ENCODE measurements at regions not wholly inside any gene's neighbourhood (a gene's known extent, or its start where the extent isn't known, plus 50 kb on each side); places are given as distances from the start of the nearest gene placed in this dataset.

- TF ChIP-seq EP300 (IDR thresholded peaks at IDR 0.05; ENCODE audit: borderline replicate concordance) = no peak
- TF ChIP-seq TCF12 (IDR thresholded peaks at IDR 0.05; ENCODE audit: low read depth) = no peak
- no peak for TF ChIP-seq TEAD4 (IDR thresholded peaks at IDR 0.05)
Observed at GRCh38 chr4:30495651-30496310, 224.4 kb upstream of the PCDH7 start.

All from Ishikawa (cell line).